Activated T-helper 17 cell treated with anti-CD3 and anti-CD28 coated beads, Interleukin-2, amount 50 U/mL, for 72 hours (primary cell): ENCODE measurements at regions not wholly inside any gene's neighbourhood (a gene's known extent, or its start where the extent isn't known, plus 50 kb on each side); places are given as distances from the start of the nearest gene placed in this dataset.
"Not testable (repeated sequence)": the region's sequence is repeated elsewhere in the genome, so short reads cannot be mapped to it uniquely, and the experiment has no call there.

Source experiments
- ATAC-seq: fragments of 150-1000 bp; cut with Tn5 transposase; replicated peaks from 2 replicates; pipeline ENCODE4 v1.10.0; 2021; ENCODE audit warnings: mild to moderate bottlenecking, moderate library complexity
- H3K27ac Mint-ChIP-seq: one replicate; pipeline ENCODE4 v1.8.0; 2022; ENCODE audit warnings: mixed read lengths
- H3K27me3 Mint-ChIP-seq: one replicate; pipeline ENCODE4 v1.8.0; 2022; ENCODE audit warnings: mixed read lengths
- H3K36me3 Mint-ChIP-seq: one replicate; pipeline ENCODE4 v1.8.0; 2022; ENCODE audit warnings: low read depth, mild to moderate bottlenecking, mixed read lengths
- H3K4me1 Mint-ChIP-seq: one replicate; pipeline ENCODE4 v1.8.0; 2022; ENCODE audit warnings: mixed read lengths
- H3K4me3 Mint-ChIP-seq: one replicate; pipeline ENCODE4 v1.8.0; 2022; ENCODE audit warnings: mild to moderate bottlenecking, mixed read lengths
- H3K9me3 Mint-ChIP-seq: one replicate; pipeline ENCODE4 v1.8.0; 2022; ENCODE audit warnings: mixed read lengths

GRCh38 chrX:7522860-7523259, 320.1 kb upstream of the VCX start:
- H3K27ac Mint-ChIP-seq = no peak overlapping the region
- H3K9me3 Mint-ChIP-seq = no peaks in the 10 kb centered on the region
- H3K27me3 Mint-ChIP-seq = no peaks in the 10 kb centered on the region
- no peaks in the 10 kb centered on the region for H3K36me3 Mint-ChIP-seq
- ATAC-seq = no peak
- no peaks in the 10 kb centered on the region for H3K4me1 Mint-ChIP-seq
- H3K4me3 Mint-ChIP-seq = no peak overlapping the region

GRCh38 chrX:7515681-7516413, 327.1 kb upstream of the VCX start:
- no peaks in the 10 kb centered on the region for H3K36me3 Mint-ChIP-seq
- no peak overlapping the region for H3K27ac Mint-ChIP-seq
- no peak overlapping the region for H3K4me3 Mint-ChIP-seq
- ATAC-seq = no peak
- H3K9me3 Mint-ChIP-seq = no peaks in the 10 kb centered on the region
- no peaks in the 10 kb centered on the region for H3K4me1 Mint-ChIP-seq
- no peaks in the 10 kb centered on the region for H3K27me3 Mint-ChIP-seq

GRCh38 chrX:7514871-7515599, 327.9 kb upstream of the VCX start:
- Mint-ChIP-seq H3K27me3 (no peaks in the 10 kb centered on the region), H3K36me3 (no peaks in the 10 kb centered on the region), H3K4me1 (no peaks in the 10 kb centered on the region), H3K27ac (no peak overlapping the region), H3K9me3 (no peaks in the 10 kb centered on the region), H3K4me3 (no peak overlapping the region)
- no peak for ATAC-seq

- Mint-ChIP-seq H3K27me3 (no peaks in the 10 kb centered on the region), H3K36me3 (no peaks in the 10 kb centered on the region), H3K4me1 (no peaks in the 10 kb centered on the region), H3K27ac (no peak overlapping the region), H3K4me3 (no peak overlapping the region), H3K9me3 (no peaks in the 10 kb centered on the region)
- no peak for ATAC-seq
Observed at GRCh38 chrX:7512845-7513244, 330.1 kb upstream of the VCX start.

- Mint-ChIP-seq H3K36me3 (no peaks in the 10 kb centered on the region), H3K4me3 (no peak overlapping the region), H3K4me1 (no peaks in the 10 kb centered on the region), H3K9me3 (peaks cover 10% of the 10 kb centered on the region), H3K27me3 (no peaks in the 10 kb centered on the region), H3K27ac (no peak overlapping the region)
- ATAC-seq = no peak
Observed at GRCh38 chrX:7503251-7503650, 339.7 kb upstream of the VCX start.

GRCh38 chrX:7500386-7500785, 342.6 kb upstream of the VCX start:
- H3K27ac Mint-ChIP-seq = no peak overlapping the region
- peaks cover 8% of the 10 kb centered on the region for H3K9me3 Mint-ChIP-seq

GRCh38 chrX:7486505-7486904, 338.6 kb upstream of the PUDP start:
- ATAC-seq = no peak
- Mint-ChIP-seq H3K4me3 (no peak overlapping the region), H3K36me3 (no peaks in the 10 kb centered on the region), H3K27me3 (no peaks in the 10 kb centered on the region), H3K9me3 (no peaks in the 10 kb centered on the region), H3K27ac (no peak overlapping the region), H3K4me1 (no peaks in the 10 kb centered on the region)

More at GRCh38 chrX:7500386-7500785, 342.6 kb upstream of the VCX start:
- no peaks in the 10 kb centered on the region for H3K36me3 Mint-ChIP-seq
- no peaks in the 10 kb centered on the region for H3K4me1 Mint-ChIP-seq
- no peak for ATAC-seq
- H3K4me3 Mint-ChIP-seq = no peak overlapping the region
- H3K27me3 Mint-ChIP-seq = no peaks in the 10 kb centered on the region

GRCh38 chrX:7485061-7485460, 337.1 kb upstream of the PUDP start:
- ATAC-seq = no peak
- Mint-ChIP-seq H3K27ac (no peak overlapping the region), H3K36me3 (no peaks in the 10 kb centered on the region), H3K27me3 (no peaks in the 10 kb centered on the region), H3K4me3 (no peak overlapping the region), H3K9me3 (no peaks in the 10 kb centered on the region), H3K4me1 (no peaks in the 10 kb centered on the region)

GRCh38 chrX:7480721-7481120, 332.8 kb upstream of the PUDP start:
- H3K4me3 Mint-ChIP-seq = no peak overlapping the region
- no peaks in the 10 kb centered on the region for H3K9me3 Mint-ChIP-seq
- H3K27ac Mint-ChIP-seq = no peak overlapping the region
- no peaks in the 10 kb centered on the region for H3K36me3 Mint-ChIP-seq
- ATAC-seq = no peak
- no peaks in the 10 kb centered on the region for H3K4me1 Mint-ChIP-seq
- no peaks in the 10 kb centered on the region for H3K27me3 Mint-ChIP-seq

- ATAC-seq = no peak
- H3K27ac Mint-ChIP-seq = no peak overlapping the region
- peaks cover 5% of the 10 kb centered on the region for H3K9me3 Mint-ChIP-seq
- no peaks in the 10 kb centered on the region for H3K36me3 Mint-ChIP-seq
- H3K4me3 Mint-ChIP-seq = no peak overlapping the region
- no peaks in the 10 kb centered on the region for H3K27me3 Mint-ChIP-seq
- no peaks in the 10 kb centered on the region for H3K4me1 Mint-ChIP-seq
Observed at GRCh38 chrX:7462110-7462509, 314.2 kb upstream of the PUDP start.

GRCh38 chrX:7461051-7461450, 313.1 kb upstream of the PUDP start:
- H3K4me1 Mint-ChIP-seq, ATAC-seq, H3K9me3 Mint-ChIP-seq, H3K27me3 Mint-ChIP-seq, H3K27ac Mint-ChIP-seq, H3K36me3 Mint-ChIP-seq, H3K4me3 Mint-ChIP-seq: not testable (repeated sequence)

- Mint-ChIP-seq H3K4me3 (no peak overlapping the region), H3K4me1 (no peaks in the 10 kb centered on the region), H3K27ac (no peak overlapping the region), H3K27me3 (no peaks in the 10 kb centered on the region), H3K36me3 (no peaks in the 10 kb centered on the region), H3K9me3 (no peaks in the 10 kb centered on the region)
- no peak for ATAC-seq
Observed at GRCh38 chrX:7447801-7448499, 300.0 kb upstream of the PUDP start.

GRCh38 chrX:7446815-7447214, 298.9 kb upstream of the PUDP start:
- Mint-ChIP-seq H3K9me3 (no peaks in the 10 kb centered on the region), H3K27ac (no peak overlapping the region), H3K4me3 (no peak overlapping the region), H3K4me1 (no peaks in the 10 kb centered on the region), H3K27me3 (no peaks in the 10 kb centered on the region), H3K36me3 (no peaks in the 10 kb centered on the region)
- ATAC-seq = no peak

GRCh38 chrX:7444967-7445366, 297.0 kb upstream of the PUDP start:
- H3K36me3 Mint-ChIP-seq = no peaks in the 10 kb centered on the region
- H3K27ac Mint-ChIP-seq = no peak overlapping the region

GRCh38 chrX:7441586-7441985, 293.6 kb upstream of the PUDP start:
- Mint-ChIP-seq H3K4me1 (no peaks in the 10 kb centered on the region), H3K36me3 (no peaks in the 10 kb centered on the region), H3K27me3 (no peaks in the 10 kb centered on the region), H3K27ac (no peak overlapping the region), H3K9me3 (no peaks in the 10 kb centered on the region), H3K4me3 (no peak overlapping the region)
- no peak for ATAC-seq

More at GRCh38 chrX:7444967-7445366, 297.0 kb upstream of the PUDP start:
- no peaks in the 10 kb centered on the region for H3K27me3 Mint-ChIP-seq
- ATAC-seq = peak; percentile 65
- no peaks in the 10 kb centered on the region for H3K9me3 Mint-ChIP-seq
- H3K4me1 Mint-ChIP-seq = no peaks in the 10 kb centered on the region
- no peak overlapping the region for H3K4me3 Mint-ChIP-seq
